ENCODE measurements at regions not wholly inside any gene's neighbourhood (a gene's known extent, or its start where the extent isn't known, plus 50 kb on each side); places are given as distances from the start of the nearest gene placed in this dataset.
"Not testable (repeated sequence)": the region's sequence is repeated elsewhere in the genome, so short reads cannot be mapped to it uniquely, and the experiment has no call there.

DNA sequence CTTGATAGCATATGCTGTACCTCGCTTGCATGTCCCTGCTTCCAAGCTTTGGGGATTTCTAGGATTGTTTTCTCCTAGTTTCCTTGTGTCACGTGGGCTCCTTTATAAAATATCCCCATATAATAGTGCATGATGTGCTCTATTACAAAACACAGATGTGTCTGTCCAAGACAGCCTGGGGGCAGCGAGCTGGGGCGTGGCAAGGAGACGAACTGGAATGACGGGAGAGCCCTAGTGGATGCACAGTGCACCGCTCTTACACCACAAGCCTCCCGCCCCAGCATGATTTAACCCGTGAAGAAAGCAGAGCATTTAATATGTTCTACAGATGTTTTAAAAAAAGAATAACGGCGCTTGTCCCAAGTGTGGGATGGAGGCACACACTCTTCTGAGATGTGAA, 169.7 kb downstream of the BCL2L11 start:
- H3K4me1 ChIP-seq (ENCODE audit: control insufficient read depth, extremely low read depth, insufficient read depth, low read length); H3K27me3 ChIP-seq (ENCODE audit: control insufficient read depth in 2 of 2, insufficient read depth in 2 of 2, low read length in 2 of 2); BruUV-seq (replicated peaks); POLR2A ChIA-PET; H3K9me3 ChIP-seq (replicated peaks; ENCODE audit: control insufficient read depth, insufficient read depth, low read length); H4K20me1 ChIP-seq (replicated peaks; ENCODE audit: control insufficient read depth, extremely low read depth, insufficient read depth, low read length); H3K4me2 ChIP-seq (ENCODE audit: insufficient read depth, low read length); H2AFZ ChIP-seq (ENCODE audit: low read depth, low read length); H3K79me2 ChIP-seq (ENCODE audit: control insufficient read depth, insufficient read depth, low read length); H3K9me1 ChIP-seq (replicated peaks; ENCODE audit: control insufficient read depth, extremely low read depth, insufficient read depth, low read length); dilution Hi-C loops (cut with MboI; ENCODE audit: extremely low pct_ligation_motif_present, low sequenced_read_pairs); H3K27ac ChIP-seq (ENCODE audit: insufficient read depth, low read depth, low read length); FAIRE-seq; DNase-seq (ENCODE audit: low read depth, low spot score); H3K36me3 ChIP-seq (ENCODE audit: control insufficient read depth in 2 of 2, extremely low read depth in 1 of 2, insufficient read depth in 2 of 2, low read length in 2 of 2); H3K4me3 ChIP-seq (replicated peaks in 1 of 3; ENCODE audit: insufficient read depth in 1 of 3, low read depth in 1 of 3, low read length in 3 of 3); CTCF ChIA-PET; intact Hi-C loops (cut with micrococcal nuclease); H3K9ac ChIP-seq (replicated peaks; ENCODE audit: extremely low read depth, insufficient read depth, low read length): not testable (repeated sequence)

DNA sequence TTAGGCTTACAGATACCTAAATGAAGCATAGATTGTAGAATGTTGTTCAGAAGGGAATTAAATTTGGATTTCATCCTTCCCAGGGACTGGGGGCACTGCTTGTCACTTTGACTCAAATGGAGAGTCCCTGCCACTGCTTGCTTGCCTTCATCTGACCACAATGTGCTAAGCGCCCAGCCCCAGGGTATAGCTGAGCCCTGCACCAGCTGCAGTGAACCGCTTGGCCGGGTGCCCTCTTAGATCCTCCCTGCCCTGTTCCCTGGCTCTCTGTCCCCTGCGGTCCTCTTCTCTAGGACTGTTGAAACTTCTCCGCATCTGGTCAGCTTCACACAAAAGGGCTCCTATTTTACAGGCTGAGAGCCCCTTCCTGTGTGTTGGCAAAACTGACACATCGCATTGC, 170.9 kb downstream of the BCL2L11 start:
- CTCF ChIA-PET; BruUV-seq (replicated peaks): not testable (repeated sequence)

GRCh38 chr2:111292232-111292968, 171.7 kb downstream of the BCL2L11 start:
- FAIRE-seq; CTCF ChIA-PET; POLR2A ChIA-PET; H3K27ac ChIP-seq (ENCODE audit: insufficient read depth, low read depth, low read length); H3K4me2 ChIP-seq (ENCODE audit: insufficient read depth, low read length); intact Hi-C loops (cut with micrococcal nuclease); dilution Hi-C loops (cut with MboI; ENCODE audit: extremely low pct_ligation_motif_present, low sequenced_read_pairs); BruUV-seq (replicated peaks); H4K20me1 ChIP-seq (replicated peaks; ENCODE audit: control insufficient read depth, extremely low read depth, insufficient read depth, low read length); H3K9ac ChIP-seq (replicated peaks; ENCODE audit: extremely low read depth, insufficient read depth, low read length); H3K9me1 ChIP-seq (replicated peaks; ENCODE audit: control insufficient read depth, extremely low read depth, insufficient read depth, low read length); H3K36me3 ChIP-seq (ENCODE audit: control insufficient read depth in 2 of 2, extremely low read depth in 1 of 2, insufficient read depth in 2 of 2, low read length in 2 of 2); H3K4me3 ChIP-seq (replicated peaks in 1 of 3; ENCODE audit: insufficient read depth in 1 of 3, low read depth in 1 of 3, low read length in 3 of 3); H3K9me3 ChIP-seq (replicated peaks; ENCODE audit: control insufficient read depth, insufficient read depth, low read length); H3K4me1 ChIP-seq (ENCODE audit: control insufficient read depth, extremely low read depth, insufficient read depth, low read length); DNase-seq (ENCODE audit: low read depth, low spot score); H3K27me3 ChIP-seq (ENCODE audit: control insufficient read depth in 2 of 2, insufficient read depth in 2 of 2, low read length in 2 of 2); H3K79me2 ChIP-seq (ENCODE audit: control insufficient read depth, insufficient read depth, low read length); H2AFZ ChIP-seq (ENCODE audit: low read depth, low read length): not testable (repeated sequence)

More for the DNA sequence above, 170.9 kb downstream of the BCL2L11 start:
- H3K9ac ChIP-seq (replicated peaks; ENCODE audit: extremely low read depth, insufficient read depth, low read length); H3K79me2 ChIP-seq (ENCODE audit: control insufficient read depth, insufficient read depth, low read length); H3K4me3 ChIP-seq (replicated peaks in 1 of 3; ENCODE audit: insufficient read depth in 1 of 3, low read depth in 1 of 3, low read length in 3 of 3); FAIRE-seq; DNase-seq (ENCODE audit: low read depth, low spot score); H3K27ac ChIP-seq (ENCODE audit: insufficient read depth, low read depth, low read length); H2AFZ ChIP-seq (ENCODE audit: low read depth, low read length); H3K36me3 ChIP-seq (ENCODE audit: control insufficient read depth in 2 of 2, extremely low read depth in 1 of 2, insufficient read depth in 2 of 2, low read length in 2 of 2); H3K27me3 ChIP-seq (ENCODE audit: control insufficient read depth in 2 of 2, insufficient read depth in 2 of 2, low read length in 2 of 2); intact Hi-C loops (cut with micrococcal nuclease); H3K9me1 ChIP-seq (replicated peaks; ENCODE audit: control insufficient read depth, extremely low read depth, insufficient read depth, low read length); H4K20me1 ChIP-seq (replicated peaks; ENCODE audit: control insufficient read depth, extremely low read depth, insufficient read depth, low read length); H3K4me1 ChIP-seq (ENCODE audit: control insufficient read depth, extremely low read depth, insufficient read depth, low read length); dilution Hi-C loops (cut with MboI; ENCODE audit: extremely low pct_ligation_motif_present, low sequenced_read_pairs); POLR2A ChIA-PET; H3K4me2 ChIP-seq (ENCODE audit: insufficient read depth, low read length); H3K9me3 ChIP-seq (replicated peaks; ENCODE audit: control insufficient read depth, insufficient read depth, low read length): not testable (repeated sequence)

DNA sequence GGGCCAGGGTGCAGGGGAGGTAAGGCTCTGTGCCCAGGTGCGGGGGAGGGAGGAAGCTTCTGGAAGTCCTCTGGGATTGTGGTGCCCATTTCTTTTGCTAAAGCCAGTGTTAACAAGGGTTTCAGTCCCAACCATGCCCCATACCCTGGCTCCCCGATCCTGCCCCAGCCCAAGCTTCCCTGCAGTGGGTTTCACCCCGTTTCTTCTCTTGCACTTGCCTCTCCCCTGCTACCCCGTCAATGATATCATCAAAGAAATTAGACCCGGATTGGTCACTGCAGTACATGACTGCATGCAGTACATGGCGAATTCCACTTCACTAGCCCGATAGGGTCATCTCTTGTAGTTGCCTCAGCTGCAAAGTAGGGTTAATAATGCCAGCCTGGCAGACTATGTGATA, 174.0 kb downstream of the BCL2L11 start:
- H3K36me3 ChIP-seq (ENCODE audit: control insufficient read depth in 2 of 2, extremely low read depth in 1 of 2, insufficient read depth in 2 of 2, low read length in 2 of 2); FAIRE-seq; POLR2A ChIA-PET; H3K9me1 ChIP-seq (replicated peaks; ENCODE audit: control insufficient read depth, extremely low read depth, insufficient read depth, low read length); H3K9me3 ChIP-seq (replicated peaks; ENCODE audit: control insufficient read depth, insufficient read depth, low read length); H3K4me1 ChIP-seq (ENCODE audit: control insufficient read depth, extremely low read depth, insufficient read depth, low read length); H3K79me2 ChIP-seq (ENCODE audit: control insufficient read depth, insufficient read depth, low read length); H4K20me1 ChIP-seq (replicated peaks; ENCODE audit: control insufficient read depth, extremely low read depth, insufficient read depth, low read length); H3K4me2 ChIP-seq (ENCODE audit: insufficient read depth, low read length); BruUV-seq (replicated peaks); H3K9ac ChIP-seq (replicated peaks; ENCODE audit: extremely low read depth, insufficient read depth, low read length); H2AFZ ChIP-seq (ENCODE audit: low read depth, low read length); H3K4me3 ChIP-seq (replicated peaks in 1 of 3; ENCODE audit: insufficient read depth in 1 of 3, low read depth in 1 of 3, low read length in 3 of 3); H3K27ac ChIP-seq (ENCODE audit: insufficient read depth, low read depth, low read length); dilution Hi-C loops (cut with MboI; ENCODE audit: extremely low pct_ligation_motif_present, low sequenced_read_pairs); intact Hi-C loops (cut with micrococcal nuclease); DNase-seq (ENCODE audit: low read depth, low spot score); CTCF ChIA-PET; H3K27me3 ChIP-seq (ENCODE audit: control insufficient read depth in 2 of 2, insufficient read depth in 2 of 2, low read length in 2 of 2): not testable (repeated sequence)
